GM23338 (cell line): ENCODE measurements at regions not wholly inside any gene's neighbourhood (a gene's known extent, or its start where the extent isn't known, plus 50 kb on each side); places are given as distances from the start of the nearest gene placed in this dataset.

ENCODE experiments used
- ATAC-seq: fragments of 200-7000 bp; cut with Tn5 transposase; 3 replicates; pipeline ENCODE4 v1.9.1; 2020
- DNase-seq: peaks from one replicate; pipeline ENCODE4 v3.0.0-alpha.2; 2015; ENCODE audit warnings: low spot score
- H2AFZ ChIP-seq: fragments of 200-600 bp; sonication (generic); 2 replicates; pipeline ENCODE4 v1.8.0; 2016; ENCODE audit warnings: antibody characterized with exemption, mild to moderate bottlenecking, moderate library complexity
- H3F3A ChIP-seq: fragments of 200-600 bp; sonication (generic); replicated peaks from 2 replicates; pipeline ENCODE4 v1.8.0; 2017; ENCODE audit warnings: antibody characterized with exemption, mixed run types, low read depth
- H3K27ac ChIP-seq: fragments of 200-600 bp; sonication (generic); 2 replicates; pipeline ENCODE4 v1.6.1; 2016; ENCODE audit warnings: low read depth
- H3K27me3 ChIP-seq: fragments of 200-600 bp; sonication (generic); 2 replicates; pipeline ENCODE4 v1.8.0; 2016; ENCODE audit warnings: mild to moderate bottlenecking, mixed run types, moderate library complexity; ENCODE audit not compliant: insufficient read depth
- H3K36me3 ChIP-seq: fragments of 200-600 bp; sonication (generic); 2 replicates; pipeline ENCODE4 v1.8.0; 2016; ENCODE audit warnings: mild to moderate bottlenecking; ENCODE audit not compliant: insufficient read depth
- H3K4me1 ChIP-seq: fragments of 200-600 bp; sonication (generic); 2 replicates; pipeline ENCODE4 v1.8.0; 2016; ENCODE audit warnings: mild to moderate bottlenecking, moderate library complexity; ENCODE audit not compliant: insufficient read depth
- H3K4me2 ChIP-seq: fragments of 200-600 bp; sonication (generic); 2 replicates; pipeline ENCODE4 v1.7.1; 2017; ENCODE audit warnings: mixed run types
- H3K4me3 ChIP-seq: fragments of 200-600 bp; sonication (generic); 2 replicates; pipeline ENCODE4 v1.6.1; 2016; ENCODE audit warnings: mixed run types
- H3K79me2 ChIP-seq: fragments of 200-600 bp; sonication (generic); replicated peaks from 2 replicates; pipeline ENCODE4 v1.8.0; 2017; ENCODE audit warnings: mild to moderate bottlenecking; ENCODE audit not compliant: insufficient read depth
- H3K9me2 ChIP-seq: fragments of 200-600 bp; sonication (generic); 2 replicates; pipeline ENCODE4 v1.8.0; 2017; ENCODE audit not compliant: insufficient read depth
- H4K20me1 ChIP-seq: fragments of 200-600 bp; sonication (generic); replicated peaks from 2 replicates; pipeline ENCODE4 v1.8.0; 2017; ENCODE audit warnings: mild to moderate bottlenecking; ENCODE audit not compliant: insufficient read depth
- H3K27ac Mint-ChIP-seq: 2 replicates; pipeline ENCODE4 v1.8.0; 2020; ENCODE audit warnings: inconsistent platforms, mild to moderate bottlenecking, moderate library complexity, mixed read lengths
- H3K27me3 Mint-ChIP-seq: 3 replicates; pipeline ENCODE4 v1.8.0; 2022; ENCODE audit warnings: low read depth, mild to moderate bottlenecking, moderate library complexity, mixed read lengths, inconsistent platforms; ENCODE audit not compliant: insufficient read depth, poor library complexity
- H3K36me3 Mint-ChIP-seq: 3 replicates; pipeline ENCODE4 v1.8.0; 2021; ENCODE audit warnings: low read depth, mild to moderate bottlenecking, inconsistent platforms, moderate library complexity, mixed read lengths
- H3K4me1 Mint-ChIP-seq: 3 replicates; pipeline ENCODE4 v1.8.0; 2020; ENCODE audit warnings: mild to moderate bottlenecking, inconsistent platforms, mixed read lengths
- H3K4me3 Mint-ChIP-seq: 3 replicates; pipeline ENCODE4 v1.8.0; 2021; ENCODE audit warnings: moderate library complexity, mild to moderate bottlenecking, inconsistent platforms, mixed read lengths
- H3K9me3 Mint-ChIP-seq: 3 replicates; pipeline ENCODE4 v1.8.0; 2020; ENCODE audit warnings: moderate library complexity, mild to moderate bottlenecking, inconsistent platforms, mixed read lengths
- CREB1 ChIP-seq: fragments of 250-450 bp; sonication (Bioruptor Pico); IDR thresholded peaks from 2 replicates; pipeline ENCODE4 v1.5.0; 2020; ENCODE audit warnings: low read depth, mild to moderate bottlenecking, moderate library complexity
- EZH2 ChIP-seq: fragments of 200-600 bp; sonication (generic); IDR thresholded peaks from one replicate; pipeline ENCODE4 v1.8.0; 2017; ENCODE audit warnings: antibody characterized with exemption, mild to moderate bottlenecking, low read depth; ENCODE audit not compliant: unreplicated experiment
- EZH2phosphoT487 ChIP-seq: fragments of 200-600 bp; sonication (generic); IDR thresholded peaks from one replicate; pipeline ENCODE4 v1.8.1; 2018; ENCODE audit warnings: antibody characterized with exemption; ENCODE audit not compliant: unreplicated experiment
- JUNB ChIP-seq: IDR thresholded peaks from one replicate; pipeline ENCODE4 v1.6.1; 2016; ENCODE audit warnings: antibody characterized with exemption; ENCODE audit not compliant: unreplicated experiment
- NANOG ChIP-seq: IDR thresholded peaks from 2 replicates; pipeline ENCODE4 v1.6.1; 2016; ENCODE audit warnings: antibody characterized with exemption, borderline replicate concordance
- POLR2AphosphoS5 ChIP-seq: IDR thresholded peaks from 2 replicates; pipeline ENCODE4 v1.6.1; 2016; ENCODE audit warnings: antibody characterized with exemption, low read depth
- STAT1 ChIP-seq: IDR thresholded peaks from one replicate; pipeline ENCODE4 v1.6.1; 2016; ENCODE audit warnings: antibody characterized with exemption; ENCODE audit not compliant: unreplicated experiment
- ZNF114 ChIP-seq: fragments of 250-450 bp; sonication (Bioruptor Pico); IDR thresholded peaks from 2 replicates; pipeline ENCODE4 v1.5.0; 2020; ENCODE audit warnings: mild to moderate bottlenecking, moderate library complexity
- ZNF331 ChIP-seq: fragments of 250-450 bp; sonication (Bioruptor Pico); IDR thresholded peaks from 2 replicates; pipeline ENCODE4 v1.5.0; 2020; ENCODE audit warnings: low read depth, mild to moderate bottlenecking, moderate library complexity
- TF ChIP-seq, protein P1 (sequence below): fragments of 250-450 bp; sonication (Bioruptor Pico); IDR thresholded peaks from 2 replicates; pipeline ENCODE4 v1.5.0; 2020; ENCODE audit warnings: mild to moderate bottlenecking, moderate library complexity
- TF ChIP-seq, protein P2 (sequence below): IDR thresholded peaks from one replicate; pipeline ENCODE4 v1.6.1; 2018; ENCODE audit warnings: antibody characterized with exemption; ENCODE audit not compliant: unreplicated experiment
- TF ChIP-seq, protein P3 (sequence below), 2 experiments: fragments of 200-600 bp in 1 of 2; sonication (generic) in 1 of 2; conservative IDR thresholded peaks; 2 replicates each; pipeline versions ENCODE4 v1.5.1 to v1.6.1; 2016 to 2017; ENCODE audit warnings: antibody characterized with exemption in 2 of 2, low read depth in 2 of 2, mild to moderate bottlenecking in 2 of 2, moderate library complexity in 1 of 2
- TF ChIP-seq, protein P4 (sequence below): IDR thresholded peaks from 2 replicates; pipeline ENCODE4 v1.6.1; 2016; ENCODE audit warnings: antibody characterized with exemption

DNA sequence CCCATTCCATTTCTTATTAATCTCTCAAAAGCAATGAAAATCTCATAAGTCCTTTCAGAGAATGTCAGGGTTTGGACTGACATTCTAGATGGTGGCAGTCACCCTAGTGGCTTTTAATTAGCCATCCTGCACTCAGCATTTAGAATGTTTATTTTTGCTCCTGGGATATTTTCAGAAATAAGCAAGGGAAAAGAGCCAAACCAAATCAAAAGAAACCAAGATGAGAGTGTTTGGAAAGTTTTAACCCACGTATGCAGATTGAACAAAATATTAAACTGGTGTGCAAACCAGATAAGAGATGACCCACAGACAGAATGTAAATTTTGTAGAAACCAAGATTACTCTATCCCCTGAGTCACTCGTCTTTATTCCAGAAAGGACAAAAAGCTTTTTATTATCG lies 275.8 kb downstream of the SQOR start (continued):
- TF ChIP-seq, protein P1, sequence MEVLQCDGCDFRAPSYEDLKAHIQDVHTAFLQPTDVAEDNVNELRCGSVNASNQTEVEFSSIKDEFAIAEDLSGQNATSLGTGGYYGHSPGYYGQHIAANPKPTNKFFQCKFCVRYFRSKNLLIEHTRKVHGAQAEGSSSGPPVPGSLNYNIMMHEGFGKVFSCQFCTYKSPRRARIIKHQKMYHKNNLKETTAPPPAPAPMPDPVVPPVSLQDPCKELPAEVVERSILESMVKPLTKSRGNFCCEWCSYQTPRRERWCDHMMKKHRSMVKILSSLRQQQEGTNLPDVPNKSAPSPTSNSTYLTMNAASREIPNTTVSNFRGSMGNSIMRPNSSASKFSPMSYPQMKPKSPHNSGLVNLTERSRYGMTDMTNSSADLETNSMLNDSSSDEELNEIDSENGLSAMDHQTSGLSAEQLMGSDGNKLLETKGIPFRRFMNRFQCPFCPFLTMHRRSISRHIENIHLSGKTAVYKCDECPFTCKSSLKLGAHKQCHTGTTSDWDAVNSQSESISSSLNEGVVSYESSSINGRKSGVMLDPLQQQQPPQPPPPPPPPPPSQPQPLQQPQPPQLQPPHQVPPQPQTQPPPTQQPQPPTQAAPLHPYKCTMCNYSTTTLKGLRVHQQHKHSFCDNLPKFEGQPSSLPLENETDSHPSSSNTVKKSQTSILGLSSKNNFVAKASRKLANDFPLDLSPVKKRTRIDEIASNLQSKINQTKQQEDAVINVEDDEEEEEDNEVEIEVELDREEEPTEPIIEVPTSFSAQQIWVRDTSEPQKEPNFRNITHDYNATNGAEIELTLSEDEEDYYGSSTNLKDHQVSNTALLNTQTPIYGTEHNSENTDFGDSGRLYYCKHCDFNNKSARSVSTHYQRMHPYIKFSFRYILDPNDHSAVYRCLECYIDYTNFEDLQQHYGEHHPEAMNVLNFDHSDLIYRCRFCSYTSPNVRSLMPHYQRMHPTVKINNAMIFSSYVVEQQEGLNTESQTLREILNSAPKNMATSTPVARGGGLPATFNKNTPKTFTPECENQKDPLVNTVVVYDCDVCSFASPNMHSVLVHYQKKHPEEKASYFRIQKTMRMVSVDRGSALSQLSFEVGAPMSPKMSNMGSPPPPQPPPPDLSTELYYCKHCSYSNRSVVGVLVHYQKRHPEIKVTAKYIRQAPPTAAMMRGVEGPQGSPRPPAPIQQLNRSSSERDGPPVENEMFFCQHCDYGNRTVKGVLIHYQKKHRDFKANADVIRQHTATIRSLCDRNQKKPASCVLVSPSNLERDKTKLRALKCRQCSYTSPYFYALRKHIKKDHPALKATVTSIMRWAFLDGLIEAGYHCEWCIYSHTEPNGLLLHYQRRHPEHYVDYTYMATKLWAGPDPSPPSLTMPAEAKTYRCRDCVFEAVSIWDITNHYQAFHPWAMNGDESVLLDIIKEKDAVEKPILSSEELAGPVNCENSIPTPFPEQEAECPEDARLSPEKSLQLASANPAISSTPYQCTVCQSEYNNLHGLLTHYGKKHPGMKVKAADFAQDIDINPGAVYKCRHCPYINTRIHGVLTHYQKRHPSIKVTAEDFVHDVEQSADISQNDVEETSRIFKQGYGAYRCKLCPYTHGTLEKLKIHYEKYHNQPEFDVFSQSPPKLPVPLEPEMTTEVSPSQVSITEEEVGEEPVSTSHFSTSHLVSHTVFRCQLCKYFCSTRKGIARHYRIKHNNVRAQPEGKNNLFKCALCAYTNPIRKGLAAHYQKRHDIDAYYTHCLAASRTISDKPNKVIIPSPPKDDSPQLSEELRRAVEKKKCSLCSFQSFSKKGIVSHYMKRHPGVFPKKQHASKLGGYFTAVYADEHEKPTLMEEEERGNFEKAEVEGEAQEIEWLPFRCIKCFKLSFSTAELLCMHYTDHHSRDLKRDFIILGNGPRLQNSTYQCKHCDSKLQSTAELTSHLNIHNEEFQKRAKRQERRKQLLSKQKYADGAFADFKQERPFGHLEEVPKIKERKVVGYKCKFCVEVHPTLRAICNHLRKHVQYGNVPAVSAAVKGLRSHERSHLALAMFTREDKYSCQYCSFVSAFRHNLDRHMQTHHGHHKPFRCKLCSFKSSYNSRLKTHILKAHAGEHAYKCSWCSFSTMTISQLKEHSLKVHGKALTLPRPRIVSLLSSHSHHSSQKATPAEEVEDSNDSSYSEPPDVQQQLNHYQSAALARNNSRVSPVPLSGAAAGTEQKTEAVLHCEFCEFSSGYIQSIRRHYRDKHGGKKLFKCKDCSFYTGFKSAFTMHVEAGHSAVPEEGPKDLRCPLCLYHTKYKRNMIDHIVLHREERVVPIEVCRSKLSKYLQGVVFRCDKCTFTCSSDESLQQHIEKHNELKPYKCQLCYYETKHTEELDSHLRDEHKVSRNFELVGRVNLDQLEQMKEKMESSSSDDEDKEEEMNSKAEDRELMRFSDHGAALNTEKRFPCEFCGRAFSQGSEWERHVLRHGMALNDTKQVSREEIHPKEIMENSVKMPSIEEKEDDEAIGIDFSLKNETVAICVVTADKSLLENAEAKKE (CRISPR knock-in tag), result no peak
- TF ChIP-seq, protein P2, sequence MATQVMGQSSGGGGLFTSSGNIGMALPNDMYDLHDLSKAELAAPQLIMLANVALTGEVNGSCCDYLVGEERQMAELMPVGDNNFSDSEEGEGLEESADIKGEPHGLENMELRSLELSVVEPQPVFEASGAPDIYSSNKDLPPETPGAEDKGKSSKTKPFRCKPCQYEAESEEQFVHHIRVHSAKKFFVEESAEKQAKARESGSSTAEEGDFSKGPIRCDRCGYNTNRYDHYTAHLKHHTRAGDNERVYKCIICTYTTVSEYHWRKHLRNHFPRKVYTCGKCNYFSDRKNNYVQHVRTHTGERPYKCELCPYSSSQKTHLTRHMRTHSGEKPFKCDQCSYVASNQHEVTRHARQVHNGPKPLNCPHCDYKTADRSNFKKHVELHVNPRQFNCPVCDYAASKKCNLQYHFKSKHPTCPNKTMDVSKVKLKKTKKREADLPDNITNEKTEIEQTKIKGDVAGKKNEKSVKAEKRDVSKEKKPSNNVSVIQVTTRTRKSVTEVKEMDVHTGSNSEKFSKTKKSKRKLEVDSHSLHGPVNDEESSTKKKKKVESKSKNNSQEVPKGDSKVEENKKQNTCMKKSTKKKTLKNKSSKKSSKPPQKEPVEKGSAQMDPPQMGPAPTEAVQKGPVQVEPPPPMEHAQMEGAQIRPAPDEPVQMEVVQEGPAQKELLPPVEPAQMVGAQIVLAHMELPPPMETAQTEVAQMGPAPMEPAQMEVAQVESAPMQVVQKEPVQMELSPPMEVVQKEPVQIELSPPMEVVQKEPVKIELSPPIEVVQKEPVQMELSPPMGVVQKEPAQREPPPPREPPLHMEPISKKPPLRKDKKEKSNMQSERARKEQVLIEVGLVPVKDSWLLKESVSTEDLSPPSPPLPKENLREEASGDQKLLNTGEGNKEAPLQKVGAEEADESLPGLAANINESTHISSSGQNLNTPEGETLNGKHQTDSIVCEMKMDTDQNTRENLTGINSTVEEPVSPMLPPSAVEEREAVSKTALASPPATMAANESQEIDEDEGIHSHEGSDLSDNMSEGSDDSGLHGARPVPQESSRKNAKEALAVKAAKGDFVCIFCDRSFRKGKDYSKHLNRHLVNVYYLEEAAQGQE, result no peak
- TF ChIP-seq EZH2phosphoT487 (no peak), STAT1 (no peak), ZNF331 (no peak)

DNA sequence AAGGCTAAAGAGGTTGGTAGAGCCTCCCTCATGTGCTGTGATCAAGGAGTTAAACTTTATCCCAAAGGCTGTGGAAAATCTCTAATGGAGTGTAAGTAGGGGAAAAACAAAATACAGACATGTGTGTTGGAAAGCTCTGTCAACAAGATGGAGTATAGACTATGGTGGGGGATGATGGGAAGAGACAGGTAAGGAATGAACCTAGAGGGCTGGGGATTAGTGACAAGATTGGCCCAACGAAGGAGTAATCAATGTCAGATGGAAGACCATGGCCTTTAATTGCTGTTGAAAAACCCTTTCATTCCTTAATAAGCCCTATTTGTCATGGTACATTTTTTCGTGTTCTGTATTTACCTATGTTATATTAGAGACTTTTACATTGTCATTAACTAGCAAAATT lies 278.6 kb downstream of the SQOR start:
- Histone ChIP-seq H3F3A (no peaks in the 10 kb centered on the region), H2AFZ (no peak overlapping the region), H3K27me3 (no peaks in the 10 kb centered on the region), H3K36me3 (no peaks in the 10 kb centered on the region), H3K4me2 (no peak overlapping the region), H3K9me2 (no peaks in the 10 kb centered on the region; the same call in 1 of the 2 replicates), H4K20me1 (no peaks in the 10 kb centered on the region), H3K79me2 (no peaks in the 10 kb centered on the region), H3K4me1 (peaks cover 8% of the 10 kb centered on the region; the same call in 1 of the 2 replicates), H3K27ac (no peak overlapping the region), H3K4me3 (no peak overlapping the region)
- DNase-seq (no peak), ATAC-seq (no peak)
- no peak overlapping the region for H3K4me3 Mint-ChIP-seq
- H3K9me3 Mint-ChIP-seq, result peaks cover 77% of the 10 kb centered on the region
- no peaks in the 10 kb centered on the region for H3K36me3 Mint-ChIP-seq
- no peaks in the 10 kb centered on the region for H3K4me1 Mint-ChIP-seq
- no peak overlapping the region for H3K27ac Mint-ChIP-seq
- H3K27me3 Mint-ChIP-seq, result no peaks in the 10 kb centered on the region
- TF ChIP-seq EZH2 (no peak), JUNB (no peak), STAT1 (no peak), EZH2phosphoT487 (no peak), POLR2AphosphoS5 (no peak), ZNF114 (CRISPR knock-in tag) (no peak), NANOG (no peak), CREB1 (CRISPR knock-in tag) (no peak)
- TF ChIP-seq, protein P3, sequence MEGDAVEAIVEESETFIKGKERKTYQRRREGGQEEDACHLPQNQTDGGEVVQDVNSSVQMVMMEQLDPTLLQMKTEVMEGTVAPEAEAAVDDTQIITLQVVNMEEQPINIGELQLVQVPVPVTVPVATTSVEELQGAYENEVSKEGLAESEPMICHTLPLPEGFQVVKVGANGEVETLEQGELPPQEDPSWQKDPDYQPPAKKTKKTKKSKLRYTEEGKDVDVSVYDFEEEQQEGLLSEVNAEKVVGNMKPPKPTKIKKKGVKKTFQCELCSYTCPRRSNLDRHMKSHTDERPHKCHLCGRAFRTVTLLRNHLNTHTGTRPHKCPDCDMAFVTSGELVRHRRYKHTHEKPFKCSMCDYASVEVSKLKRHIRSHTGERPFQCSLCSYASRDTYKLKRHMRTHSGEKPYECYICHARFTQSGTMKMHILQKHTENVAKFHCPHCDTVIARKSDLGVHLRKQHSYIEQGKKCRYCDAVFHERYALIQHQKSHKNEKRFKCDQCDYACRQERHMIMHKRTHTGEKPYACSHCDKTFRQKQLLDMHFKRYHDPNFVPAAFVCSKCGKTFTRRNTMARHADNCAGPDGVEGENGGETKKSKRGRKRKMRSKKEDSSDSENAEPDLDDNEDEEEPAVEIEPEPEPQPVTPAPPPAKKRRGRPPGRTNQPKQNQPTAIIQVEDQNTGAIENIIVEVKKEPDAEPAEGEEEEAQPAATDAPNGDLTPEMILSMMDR (conservative IDR thresholded peaks at IDR 0.05; ENCODE audit: low read depth in 2 of 2), result no peak
- TF ChIP-seq, protein P4, sequence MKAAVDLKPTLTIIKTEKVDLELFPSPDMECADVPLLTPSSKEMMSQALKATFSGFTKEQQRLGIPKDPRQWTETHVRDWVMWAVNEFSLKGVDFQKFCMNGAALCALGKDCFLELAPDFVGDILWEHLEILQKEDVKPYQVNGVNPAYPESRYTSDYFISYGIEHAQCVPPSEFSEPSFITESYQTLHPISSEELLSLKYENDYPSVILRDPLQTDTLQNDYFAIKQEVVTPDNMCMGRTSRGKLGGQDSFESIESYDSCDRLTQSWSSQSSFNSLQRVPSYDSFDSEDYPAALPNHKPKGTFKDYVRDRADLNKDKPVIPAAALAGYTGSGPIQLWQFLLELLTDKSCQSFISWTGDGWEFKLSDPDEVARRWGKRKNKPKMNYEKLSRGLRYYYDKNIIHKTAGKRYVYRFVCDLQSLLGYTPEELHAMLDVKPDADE, result no peak
